Fibroblast of skin of right biceps (primary cell): ENCODE measurements at regions not wholly inside any gene's neighbourhood (a gene's known extent, or its start where the extent isn't known, plus 50 kb on each side); places are given as distances from the start of the nearest gene placed in this dataset.
A peak's percentile ranks its signal among the peaks of the same experiment; 100 is the strongest.
"Not testable (repeated sequence)": the region's sequence is repeated elsewhere in the genome, so short reads cannot be mapped to it uniquely, and the experiment has no call there.

ENCODE experiments used
- DNase-seq: peaks from one replicate; pipeline ENCODE4 v3.0.0-alpha.2; 2013

DNA sequence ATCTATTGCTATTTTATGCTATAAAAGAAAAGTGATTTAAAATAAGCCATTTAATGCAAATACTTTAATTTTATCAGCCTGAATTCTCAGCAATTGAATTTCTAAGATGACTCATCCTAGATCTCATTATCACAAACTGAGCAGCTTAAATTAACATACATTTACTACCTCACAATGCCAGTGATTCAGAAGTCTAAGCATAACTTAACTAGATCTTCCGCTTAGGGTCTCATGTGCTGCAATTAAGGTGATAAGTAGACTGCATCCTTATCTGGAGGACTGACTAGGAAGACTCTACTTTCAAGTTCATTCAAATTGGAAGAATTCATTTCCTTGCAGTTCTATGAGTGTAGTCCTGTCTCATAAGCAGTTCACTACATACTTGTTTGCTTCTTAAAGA is 286.6 kb downstream of the COL11A1 start:
- no peak for DNase-seq

DNA sequence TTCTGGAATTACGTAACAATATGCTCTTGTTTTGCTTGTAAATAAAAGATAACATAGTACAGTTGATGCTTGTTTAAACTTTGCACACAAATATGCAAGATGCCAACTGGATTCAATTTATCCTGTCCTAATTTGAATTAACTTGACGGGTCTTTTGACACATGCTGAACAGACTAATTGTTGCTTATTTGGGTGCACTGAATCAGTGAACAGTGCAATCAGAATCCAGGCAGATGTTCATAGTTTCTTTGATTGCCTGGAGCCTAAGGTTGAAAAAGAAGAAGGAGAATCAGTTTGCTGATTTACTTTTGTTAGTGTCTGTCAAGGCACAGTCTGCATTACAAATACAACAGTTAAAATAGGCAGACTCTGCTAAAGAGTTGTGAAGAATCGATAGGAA is 307.9 kb downstream of the COL11A1 start:
- DNase-seq = no peak

- DNase-seq = peak; percentile 16
Observed at GRCh38 chr1:102799496-102799895, 308.8 kb downstream of the COL11A1 start.

GRCh38 chr1:102798718-102799117 is 309.6 kb downstream of the COL11A1 start:
- no peak for DNase-seq

DNA sequence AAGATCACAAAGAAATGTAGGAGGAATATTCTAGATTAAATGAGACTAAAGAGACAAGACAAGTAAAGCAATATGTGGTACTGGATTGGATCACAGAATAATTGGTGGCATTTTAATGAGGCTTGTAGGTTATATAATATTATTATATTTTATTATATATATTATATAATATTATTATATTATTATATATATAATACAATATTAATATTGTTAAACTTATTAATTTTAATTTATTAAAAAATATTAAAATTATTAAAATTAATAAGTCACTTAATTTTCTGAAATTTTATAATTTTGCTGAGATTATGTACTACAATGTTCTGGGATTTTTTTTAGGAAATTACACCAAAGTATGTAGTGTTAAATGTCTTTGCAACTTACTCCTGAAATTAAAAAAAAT is 311.9 kb downstream of the COL11A1 start:
- no peak for DNase-seq

- DNase-seq = peak; percentile 1
Observed at GRCh38 chr1:102790997-102791396, 317.3 kb downstream of the COL11A1 start.

DNA sequence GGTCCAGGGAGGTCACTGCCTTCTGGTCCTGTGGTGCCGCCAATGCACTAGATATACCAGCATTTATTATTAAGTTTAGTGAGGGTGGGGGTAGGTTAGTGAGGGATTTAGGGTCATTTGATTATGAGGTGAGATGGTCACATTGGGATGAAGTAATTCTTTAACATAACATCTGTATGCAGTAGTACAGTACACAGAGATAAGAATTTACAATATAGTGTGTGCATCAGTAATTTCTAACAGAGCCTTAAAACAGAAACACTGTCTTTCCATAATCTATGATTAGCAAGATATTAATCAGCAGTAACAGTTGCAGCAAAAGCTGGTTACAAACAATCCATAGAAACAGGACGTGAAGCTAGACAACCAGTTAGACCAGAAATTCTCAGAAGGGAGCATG is 318.4 kb downstream of the COL11A1 start:
- not testable (repeated sequence) for DNase-seq

GRCh38 chr1:102783487-102783886 is 324.8 kb downstream of the COL11A1 start:
- DNase-seq = no peak

DNA sequence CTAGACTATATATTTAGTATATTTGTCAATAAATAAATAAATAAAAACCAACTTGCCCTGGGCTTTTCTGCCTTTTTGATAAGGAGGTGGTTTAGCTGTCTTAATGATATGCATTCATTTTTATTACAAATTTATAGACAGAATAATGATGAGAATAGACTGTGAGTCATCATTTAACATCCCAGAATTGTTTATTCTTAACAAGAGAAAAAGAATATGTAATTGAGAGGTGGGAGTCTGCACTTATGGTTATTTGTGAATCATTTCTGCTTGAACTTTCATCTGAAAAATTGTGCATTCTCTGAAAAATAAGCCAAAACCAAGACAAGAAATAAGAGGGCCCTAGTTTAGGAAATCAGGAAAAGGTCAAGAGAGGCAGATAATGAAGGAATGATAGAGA is 326.2 kb downstream of the COL11A1 start:
- no peak for DNase-seq

GRCh38 chr1:102776071-102776470 is 332.3 kb downstream of the COL11A1 start:
- no peak for DNase-seq

GRCh38 chr1:102772831-102773230 is 335.5 kb downstream of the COL11A1 start:
- DNase-seq = no peak

- DNase-seq = no peak
Observed at GRCh38 chr1:102758418-102758817, 349.9 kb downstream of the COL11A1 start.

DNA sequence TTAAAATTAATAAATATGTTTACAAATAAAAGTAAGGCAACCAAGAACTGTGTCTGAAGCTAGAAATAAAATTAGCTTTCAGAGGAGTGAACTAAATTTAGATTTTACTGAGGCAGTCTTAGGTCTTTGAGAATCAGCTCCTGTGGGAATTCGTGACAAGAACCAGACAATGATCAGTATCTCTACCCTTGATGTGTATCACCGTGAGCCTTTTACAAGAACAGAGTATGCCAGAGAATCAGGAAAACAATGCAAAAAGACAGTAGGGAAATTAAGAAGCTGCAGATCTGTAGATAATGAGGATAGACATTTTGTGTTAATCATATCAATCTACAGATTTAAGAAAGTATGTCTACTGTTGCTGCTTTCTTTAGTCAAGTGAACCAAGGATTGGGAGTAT is 351.0 kb downstream of the COL11A1 start:
- DNase-seq = no peak

DNA sequence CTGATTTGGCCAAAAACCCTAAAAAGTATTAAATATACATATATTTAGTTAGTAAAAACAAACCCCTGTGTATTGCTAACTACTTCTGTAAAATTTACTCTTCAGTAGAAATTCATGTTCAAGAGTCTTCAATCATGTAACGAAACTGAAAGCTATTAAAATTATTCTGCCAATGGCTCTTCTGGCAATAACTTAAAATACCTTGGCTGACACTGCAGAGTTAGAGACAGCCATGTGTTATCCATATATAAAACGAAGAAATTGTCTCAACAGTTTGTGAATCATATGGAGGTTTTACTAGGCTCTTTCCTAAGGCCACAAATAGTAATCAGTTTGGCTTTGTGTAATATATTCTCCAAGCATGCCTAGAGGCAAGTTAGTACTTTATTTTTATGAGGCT is 357.2 kb downstream of the COL11A1 start:
- no peak for DNase-seq

- no peak for DNase-seq
Observed at GRCh38 chr1:102742426-102742825, 365.9 kb downstream of the COL11A1 start.

GRCh38 chr1:102733491-102734236 is 374.7 kb downstream of the COL11A1 start:
- DNase-seq = no peak

DNA sequence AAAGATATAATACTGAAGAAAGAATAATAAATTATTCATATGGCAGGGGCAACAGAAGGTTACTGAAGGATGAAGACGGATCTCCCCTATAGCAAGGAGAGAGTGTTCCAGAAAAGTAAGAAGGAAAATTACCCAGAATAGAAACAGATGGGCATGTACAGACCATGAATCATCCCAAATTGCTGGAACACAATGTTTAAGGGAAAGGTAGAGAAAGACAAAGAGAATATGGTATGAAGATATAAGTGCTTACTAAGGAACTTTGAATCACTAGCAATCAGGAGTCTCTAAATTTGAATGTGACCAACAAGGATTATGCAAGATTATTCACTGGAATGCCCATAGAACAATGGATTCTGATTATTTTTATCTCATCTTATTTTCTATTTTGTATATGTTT is 375.4 kb downstream of the COL11A1 start:
- DNase-seq = peak; percentile 45

DNA sequence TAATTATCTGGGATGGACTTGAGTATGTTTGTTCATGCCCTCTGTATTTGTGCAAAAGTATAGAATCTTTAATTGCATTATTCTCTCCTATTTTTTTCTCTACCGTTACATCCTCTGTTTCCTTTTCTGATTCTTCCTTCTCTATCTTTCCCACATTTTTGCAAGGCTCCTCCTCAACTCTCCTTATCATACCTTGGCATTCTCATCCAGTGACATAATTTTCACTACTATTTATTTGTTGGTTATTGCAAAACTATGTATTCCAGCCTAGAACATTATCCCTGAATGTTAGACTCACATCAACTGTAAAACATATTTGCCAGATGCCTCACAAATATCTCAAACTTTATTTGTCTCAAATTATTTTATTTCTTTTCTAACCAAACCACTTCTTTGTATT is 381.9 kb downstream of the COL11A1 start:
- no peak for DNase-seq

DNA sequence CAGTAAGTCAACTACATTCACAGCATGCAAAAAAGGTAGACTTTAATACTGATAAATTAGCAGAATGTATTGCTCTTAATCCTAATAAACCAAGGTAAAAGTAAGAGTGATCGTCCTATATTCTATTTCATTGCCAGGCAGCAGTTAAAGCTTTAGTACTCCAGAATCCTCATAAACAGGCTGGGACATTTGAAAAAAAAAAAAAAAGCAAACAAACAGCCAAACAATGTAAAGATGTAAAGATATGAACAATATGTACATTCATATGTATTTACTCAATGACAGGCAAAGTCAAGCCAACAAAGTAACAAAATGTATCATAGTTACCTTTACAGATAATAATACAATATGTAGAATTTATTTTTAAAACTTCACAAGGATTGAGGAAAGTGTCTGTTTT is 383.6 kb downstream of the COL11A1 start:
- DNase-seq = no peak

GRCh38 chr1:102715150-102715549 is 393.2 kb downstream of the COL11A1 start:
- DNase-seq = peak; percentile 47

GRCh38 chr1:102699524-102699923 is 408.8 kb downstream of the COL11A1 start:
- DNase-seq = no peak

GRCh38 chr1:102693345-102693744 is 415.0 kb downstream of the COL11A1 start:
- DNase-seq = no peak

DNA sequence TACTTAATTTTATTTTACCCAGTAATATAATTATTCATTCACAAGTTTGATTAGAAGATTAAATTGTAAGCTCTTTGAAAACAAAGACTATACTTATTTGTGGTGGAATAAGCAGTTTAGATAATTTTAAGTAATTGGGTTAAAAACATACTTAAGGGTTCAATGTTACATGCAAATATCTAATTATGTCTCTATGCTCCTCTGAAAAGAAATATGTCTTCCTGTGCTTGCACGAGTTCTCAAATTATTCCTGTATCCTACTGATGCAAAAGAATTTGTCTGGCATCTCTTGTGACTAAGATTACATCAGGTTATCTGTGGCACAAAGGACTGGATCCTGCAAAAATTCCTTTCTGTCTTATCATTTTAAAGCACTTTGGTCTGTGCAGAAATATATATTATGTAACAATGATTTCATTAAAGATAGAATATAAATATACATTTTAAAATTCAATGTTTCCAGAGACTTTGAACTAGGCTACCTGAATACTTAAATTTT is 416.7 kb downstream of the COL11A1 start:
- DNase-seq = no peak

DNA sequence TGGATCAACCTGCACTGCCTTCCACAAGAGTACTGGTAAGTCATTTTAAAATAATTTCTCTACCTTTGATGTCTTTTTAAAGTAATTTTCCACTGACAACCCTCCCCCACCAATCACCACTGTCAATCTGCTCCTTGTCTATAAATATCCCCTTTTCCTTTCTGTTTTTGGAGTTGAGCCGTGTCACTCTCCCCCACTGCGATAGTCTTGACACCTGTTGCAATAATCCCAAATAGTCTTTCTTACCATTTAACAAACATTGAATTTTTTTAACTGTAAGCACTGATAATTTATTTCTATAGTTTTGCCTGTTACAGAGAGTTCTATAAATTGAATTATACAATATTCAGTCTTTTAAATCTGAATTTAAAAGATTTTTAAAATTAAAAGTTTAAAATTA is 420.9 kb downstream of the COL11A1 start:
- DNase-seq = no peak

DNA sequence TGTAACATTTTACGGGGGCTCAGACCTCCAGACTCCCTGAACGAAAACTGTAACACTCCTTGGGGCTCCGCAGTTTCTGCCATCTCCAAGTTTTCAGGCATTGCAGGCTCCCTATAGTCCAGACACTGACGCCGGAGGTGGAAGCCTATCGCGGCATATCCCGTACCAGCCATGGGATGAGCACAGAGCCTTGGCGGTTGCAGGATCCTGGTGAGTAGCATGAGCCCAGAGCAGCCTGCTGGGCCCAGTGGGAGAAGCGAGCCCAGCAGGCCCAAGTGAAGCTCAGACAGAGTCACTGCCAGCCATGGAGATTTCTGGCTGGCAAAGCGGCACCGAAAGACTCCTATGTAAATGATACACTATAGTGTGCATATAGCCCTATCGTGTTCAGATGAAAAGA is 446.8 kb downstream of the COL11A1 start:
- no peak for DNase-seq
